ENCODE measurements at regions not wholly inside any gene's neighbourhood (a gene's known extent, or its start where the extent isn't known, plus 50 kb on each side); places are given as distances from the start of the nearest gene placed in this dataset.

- Histone ChIP-seq H3K4ac (ENCODE audit: low read depth, low read length) (no peak overlapping the region), H3K36me3 (ENCODE audit: control insufficient read depth, insufficient read depth, low read length) (no peaks in the 10 kb centered on the region), H4K20me1 (ENCODE audit: insufficient read depth, low read length) (no peaks in the 10 kb centered on the region), H3K27me3 (ENCODE audit: control insufficient read depth, insufficient read depth, low read length) (peaks cover 7% of the 10 kb centered on the region), H3K4me1 (ENCODE audit: control insufficient read depth, insufficient read depth, low read length) (peaks cover 1% of the 10 kb centered on the region; the same call in 1 of the 2 replicates), H3K79me1 (ENCODE audit: low read depth in 1 of 2, low read length in 2 of 2) (no peaks in the 10 kb centered on the region), H3K4me2 (ENCODE audit: low read depth, low read length) (no peak overlapping the region), H2BK15ac (ENCODE audit: low read depth, low read length) (no peak overlapping the region; the same call in 2 of the 3 replicates), H4K91ac (ENCODE audit: insufficient read depth, low read depth, low read length) (no peak overlapping the region), H2BK120ac (ENCODE audit: low read depth, low read length) (no peak overlapping the region), H3K9me1 (ENCODE audit: insufficient read depth, low read length) (no peaks in the 10 kb centered on the region), H3K14ac (replicated peaks; ENCODE audit: low read depth, low read length) (no peak overlapping the region), H3K9me3 (ENCODE audit: control insufficient read depth, insufficient read depth, low read length) (no peaks in the 10 kb centered on the region), H3K27ac (ENCODE audit: insufficient read depth, low read length) (no peak overlapping the region), H4K8ac (ENCODE audit: low read depth in 2 of 2, low read length in 2 of 2) (no peak overlapping the region), H2AK9ac (replicated peaks; ENCODE audit: low read depth, low read length, poor library complexity) (no peak overlapping the region), H3K23ac (ENCODE audit: low read depth, low read length) (no peak overlapping the region), H4K5ac (ENCODE audit: low read depth, low read length) (no peak overlapping the region), H2AK5ac (ENCODE audit: low read depth, low read length) (no peak overlapping the region), H3K4me3 (ENCODE audit: insufficient read depth, low read depth, low read length) (no peak overlapping the region), H2BK20ac (ENCODE audit: low read depth, low read length) (no peak overlapping the region), H2BK5ac (ENCODE audit: low read depth, low read length, poor library complexity, severe bottlenecking) (no peak overlapping the region), H3K18ac (ENCODE audit: low read depth, low read length) (no peak overlapping the region), H2AFZ (replicated peaks; ENCODE audit: low read length, poor library complexity) (no peak overlapping the region), H3K56ac (ENCODE audit: extremely low read depth, insufficient read depth, low read length) (no peak overlapping the region), H3K9ac (ENCODE audit: low read depth, low read length) (no peak overlapping the region)
- ATAC-seq (ENCODE audit: low read depth) = no peak
- no CpG with 5 or more reads among the region's 2 CpGs for WGBS, 2 experiments (ENCODE audit: extremely low coverage in 2 of 2, insufficient read length in 1 of 2)
- POLR2A ChIA-PET (ENCODE audit: unreplicated experiment) = no interaction called here
- dilution Hi-C loops (cut with HindIII; ENCODE audit: low sequenced_read_pairs, unreplicated experiment) (no loop called here), in situ Hi-C loops (cut with MboI; ENCODE audit: low sequenced_read_pairs) (no loop called here), intact Hi-C loops (cut with micrococcal nuclease) (no loop called here)
- TF ChIP-seq CHD1 (IDR thresholded peaks at IDR 0.05; ENCODE audit: low read depth, low read length) (no peak), POLR2A (IDR thresholded peaks at IDR 0.05; ENCODE audit: low read depth, low read length) (no peak), RAD21 (IDR thresholded peaks at IDR 0.05; ENCODE audit: low read length) (no peak)
- no peak for DNase-seq
- no TSS peak for BruUV-seq (replicated peaks)
- CTCF ChIA-PET = no interaction called here
Observed at GRCh38 chr11:113555071-113555619, 79.9 kb upstream of the DRD2 start.

All from IMR-90 (cell line).